ENCODE measurements at regions not wholly inside any gene's neighbourhood (a gene's known extent, or its start where the extent isn't known, plus 50 kb on each side); places are given as distances from the start of the nearest gene placed in this dataset.

DNA sequence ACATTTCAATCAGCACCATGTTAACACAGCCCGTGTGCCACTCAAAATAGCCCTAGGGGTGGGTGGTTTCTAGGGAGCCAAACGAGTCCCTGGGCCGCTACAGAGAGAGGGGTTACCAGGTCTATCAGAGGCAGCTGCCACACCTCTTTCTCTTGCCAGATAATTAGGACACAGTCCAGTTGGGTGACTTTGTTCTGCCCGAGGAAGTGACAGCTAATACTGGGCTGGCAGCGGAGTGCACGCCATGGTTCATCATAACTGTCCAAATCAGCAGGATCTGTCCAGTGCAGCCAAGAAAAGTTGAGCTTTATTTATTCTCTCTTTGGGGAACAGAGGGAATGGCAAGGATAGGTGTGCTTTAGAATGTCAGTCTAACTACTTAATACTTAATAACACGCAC lies 583.8 kb downstream of the BRINP1 start:
- no peak for DNase-seq

DNA sequence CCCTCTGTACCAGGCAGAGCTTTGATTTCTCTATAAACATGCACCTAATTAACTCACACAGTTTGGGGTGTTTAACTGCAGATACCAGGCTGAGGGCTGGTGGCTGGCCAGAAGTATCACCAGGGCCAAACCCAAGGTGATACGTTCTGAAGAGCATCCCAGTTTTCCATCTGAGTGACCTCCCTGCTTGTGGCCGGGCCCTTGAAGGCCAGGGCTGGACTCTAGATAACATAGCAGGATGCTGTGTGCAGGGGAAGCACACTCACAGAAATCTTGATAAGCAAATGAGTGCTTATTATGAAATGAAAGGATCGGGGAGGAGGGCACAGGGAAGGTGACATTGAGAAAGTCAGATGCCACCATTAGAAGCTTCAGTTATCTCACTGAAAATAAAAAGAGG lies 582.4 kb downstream of the BRINP1 start:
- DNase-seq: no peak

DNA sequence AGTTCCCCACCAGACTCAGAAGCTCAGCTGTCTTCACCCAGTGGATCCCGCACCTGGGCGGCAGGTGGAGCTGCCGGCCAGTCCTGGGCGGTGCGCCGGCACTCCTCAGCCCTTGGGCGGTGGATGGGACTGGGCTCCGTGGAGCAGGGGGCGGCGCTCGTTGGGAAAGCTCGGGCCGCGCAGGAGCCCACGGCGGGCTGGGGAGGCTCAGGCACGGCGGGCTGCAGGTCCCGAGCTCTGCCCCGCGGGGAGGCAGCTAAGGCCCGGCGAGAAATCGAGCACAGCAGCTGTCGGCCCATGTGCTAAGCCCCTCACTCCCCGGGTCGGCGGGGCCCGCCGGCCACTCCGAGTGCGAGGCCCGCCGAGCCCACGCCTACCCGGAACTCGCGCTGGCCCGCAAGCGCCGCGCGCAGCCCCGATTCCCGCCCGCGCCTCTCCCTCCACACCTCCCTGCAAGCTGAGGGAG lies 560.0 kb downstream of the BRINP1 start:
- DNase-seq: no peak

DNA sequence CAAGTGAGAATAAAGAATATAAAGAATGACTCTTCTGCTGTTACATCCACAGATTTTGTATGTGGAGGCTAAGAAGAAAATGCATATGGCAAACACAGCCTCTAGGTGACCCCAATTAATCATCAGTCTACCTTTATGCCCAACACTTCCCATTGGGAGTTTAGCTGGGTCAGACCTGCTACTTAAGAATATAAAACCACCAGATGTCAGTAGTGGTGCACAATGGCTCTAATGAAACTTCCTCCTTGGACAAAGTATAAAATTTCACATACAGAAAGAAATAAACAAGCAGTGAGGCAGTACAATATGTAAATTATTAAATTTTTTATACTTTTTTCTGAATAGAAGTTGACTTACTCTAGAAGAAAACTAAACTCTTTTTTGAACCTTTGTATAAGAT lies 539.9 kb downstream of the BRINP1 start:
- no peak for DNase-seq

DNA sequence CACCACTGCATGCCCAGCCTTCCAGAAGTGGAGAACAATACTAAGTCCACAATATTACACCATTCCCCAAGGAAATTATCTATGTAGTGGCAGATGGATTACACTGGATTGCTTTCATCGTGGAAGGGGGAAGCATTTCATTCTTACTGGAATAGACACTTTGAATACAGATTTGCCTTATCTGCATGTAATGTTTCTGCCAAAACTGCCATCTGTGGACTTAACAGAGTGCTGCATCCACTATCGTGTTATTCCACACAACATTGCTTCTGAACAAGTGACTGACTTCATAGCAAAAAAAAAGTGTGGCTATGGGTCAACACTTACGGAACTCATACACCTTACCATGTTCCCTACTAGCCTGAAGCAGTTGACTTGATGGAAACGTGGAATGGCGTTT lies 536.9 kb downstream of the BRINP1 start:
- DNase-seq: no peak

DNA sequence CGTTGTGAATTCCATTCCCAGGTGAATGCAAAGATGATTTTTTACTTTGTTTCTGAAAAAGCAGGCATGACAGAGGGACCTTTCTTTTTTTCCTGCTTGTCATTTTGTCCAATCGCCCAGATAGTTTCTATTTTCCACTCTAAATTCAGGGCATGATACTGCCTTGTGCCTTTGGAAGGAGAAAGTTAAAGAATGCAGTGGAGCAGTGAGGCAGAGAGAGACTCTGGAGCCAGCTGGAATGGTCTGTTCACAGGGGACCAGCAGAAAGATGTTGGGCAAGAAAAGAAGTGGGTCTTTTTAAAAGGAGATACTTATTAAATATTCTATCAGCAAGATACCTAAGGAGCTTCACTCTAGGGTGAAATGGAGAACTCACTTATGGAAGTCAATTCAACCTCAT lies 532.3 kb downstream of the BRINP1 start:
- no peak for DNase-seq

DNA sequence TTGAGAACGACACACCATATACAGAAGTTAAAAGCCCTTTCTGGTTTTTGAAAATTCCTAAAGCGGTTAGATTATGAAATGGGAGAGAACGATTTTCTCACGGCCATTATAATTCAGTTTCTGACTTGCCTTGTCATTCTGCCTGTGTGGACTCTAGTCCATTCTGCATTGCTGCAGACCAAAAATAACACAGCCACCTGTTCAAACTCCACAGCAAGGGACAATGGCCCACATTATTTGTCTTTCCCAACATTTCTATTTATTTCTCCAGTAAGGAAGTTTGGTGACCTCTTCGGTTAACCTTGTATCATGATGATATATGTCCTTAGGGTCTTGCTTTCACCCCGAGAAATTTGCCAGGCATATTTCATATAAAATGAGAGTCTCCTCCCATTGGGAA lies 497.7 kb downstream of the BRINP1 start:
- no peak for DNase-seq

DNA sequence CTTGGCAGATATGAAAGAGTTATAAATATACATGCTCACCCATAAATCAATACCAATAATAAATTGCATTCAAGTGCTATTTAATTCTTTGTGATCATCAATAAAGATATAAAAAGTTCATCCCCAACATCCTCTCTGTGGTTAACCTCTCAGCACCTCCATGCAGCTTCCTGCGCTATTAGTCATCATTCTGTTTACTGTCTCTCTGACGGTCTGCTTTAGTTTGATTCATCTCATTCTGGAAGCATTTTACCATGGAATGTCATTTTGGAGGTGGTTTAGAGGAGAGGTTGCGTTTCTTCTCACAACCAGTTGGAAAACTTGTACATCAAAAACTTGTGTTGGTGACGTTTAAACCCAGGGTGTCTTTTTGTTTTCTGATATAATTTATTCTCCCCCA lies 486.6 kb downstream of the BRINP1 start:
- no peak for DNase-seq

DNA sequence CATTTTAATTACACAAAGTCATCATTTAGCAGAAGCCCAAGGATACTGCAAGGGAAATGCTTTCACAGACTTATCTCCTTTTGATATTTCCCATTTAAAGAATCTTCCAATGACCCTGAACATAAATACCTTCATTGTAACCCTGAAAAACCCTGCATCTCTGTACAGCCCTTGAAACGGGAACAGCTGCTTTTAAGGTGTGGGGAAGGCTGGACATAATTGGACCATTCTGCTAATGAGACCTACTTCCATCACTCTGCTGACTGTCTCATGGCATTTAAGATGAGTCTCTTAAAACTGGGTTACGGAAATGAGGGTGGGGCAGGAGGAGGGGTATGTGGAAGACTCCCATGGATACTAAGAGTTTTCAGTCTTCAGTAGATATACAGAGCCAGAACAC lies 485.8 kb downstream of the BRINP1 start:
- DNase-seq: no peak

DNA sequence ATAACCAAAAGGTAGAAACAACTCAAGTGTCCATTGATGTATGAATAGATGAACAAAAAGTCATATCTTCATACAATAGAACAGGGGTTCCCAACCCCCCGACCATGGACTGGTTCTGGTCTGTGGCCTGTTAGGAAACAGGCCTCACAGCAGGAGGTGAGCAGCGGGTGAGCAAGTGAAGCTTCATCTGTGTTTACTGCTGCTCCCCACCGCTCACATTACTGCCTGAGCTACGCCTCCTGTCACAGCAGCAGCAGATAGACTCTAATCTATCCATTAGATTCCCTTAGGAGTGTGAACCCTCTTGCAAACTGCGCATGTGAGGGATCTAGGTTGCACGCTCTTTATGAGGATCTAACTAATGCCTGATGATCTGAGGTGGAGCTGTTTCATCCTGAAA lies 478.0 kb downstream of the BRINP1 start:
- no peak for DNase-seq

DNA sequence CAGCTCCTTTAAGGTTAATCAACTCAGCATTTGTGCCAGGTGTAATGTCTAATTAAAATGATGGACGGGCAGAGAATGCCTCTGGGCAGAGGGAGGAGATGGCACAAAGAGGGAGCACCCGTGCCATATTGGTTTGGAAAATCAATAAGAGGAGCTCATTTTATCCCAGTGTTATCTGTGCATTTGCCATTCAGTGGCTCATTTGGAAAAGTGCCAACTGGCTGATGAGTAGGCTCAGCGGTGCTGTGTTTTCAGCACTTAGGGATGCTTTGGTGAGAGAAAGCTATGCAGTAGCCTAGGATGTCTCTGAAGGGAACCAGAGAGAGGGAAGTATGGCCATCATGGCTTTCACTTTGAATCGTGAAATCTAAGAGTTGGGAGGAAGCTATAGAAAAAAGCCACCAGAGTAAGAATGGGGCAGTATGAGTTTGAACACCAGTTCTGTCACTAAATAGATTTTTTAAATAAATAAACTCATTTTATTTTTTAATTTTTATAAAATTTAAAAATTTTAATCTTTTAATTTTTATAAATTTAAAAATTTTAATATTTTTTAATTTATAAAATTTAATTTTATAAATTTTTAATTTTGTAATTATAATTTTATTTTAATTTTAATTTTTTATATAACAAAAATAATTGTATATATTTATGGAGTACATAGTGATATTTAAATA lies 472.8 kb downstream of the BRINP1 start:
- DNase-seq: no peak

DNA sequence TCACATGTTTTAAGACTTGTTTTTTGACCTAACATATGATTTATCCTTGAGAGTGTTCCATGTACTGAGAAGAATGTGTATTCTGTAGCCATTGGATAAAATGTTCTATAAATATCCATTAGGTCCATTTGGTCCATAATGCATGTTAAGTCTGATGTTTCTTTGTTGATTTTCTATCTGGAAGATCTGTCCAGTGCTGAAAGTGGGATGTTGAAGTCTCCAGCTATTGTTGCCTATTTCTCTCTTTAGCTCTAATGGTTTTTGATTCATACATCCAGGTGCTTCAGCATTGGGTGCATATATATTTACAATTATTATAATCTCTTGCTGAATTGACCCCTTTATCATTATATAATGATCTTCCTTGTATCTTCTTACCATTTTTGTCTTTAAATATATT lies 451.1 kb downstream of the BRINP1 start:
- DNase-seq: no peak

DNA sequence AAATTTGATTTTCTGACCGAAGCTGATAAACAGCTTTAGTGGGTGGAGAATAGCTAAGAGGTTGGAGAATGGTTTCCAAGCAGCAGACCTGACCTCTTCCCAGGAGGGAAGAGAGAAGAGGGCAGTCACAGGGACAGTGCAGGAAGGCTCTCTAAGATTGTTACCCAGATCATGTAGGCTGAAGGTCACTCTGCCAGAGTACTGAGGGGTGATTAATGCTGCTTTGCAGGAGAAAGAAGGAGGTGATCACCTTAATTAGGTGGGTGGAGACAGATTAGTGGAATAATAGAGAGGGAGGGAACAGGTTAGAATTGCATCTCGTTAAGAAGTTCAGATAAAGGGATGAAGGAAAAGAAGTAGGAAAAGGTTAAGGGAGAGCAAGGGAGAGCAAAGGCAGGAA lies 440.5 kb downstream of the BRINP1 start:
- no peak for DNase-seq

DNA sequence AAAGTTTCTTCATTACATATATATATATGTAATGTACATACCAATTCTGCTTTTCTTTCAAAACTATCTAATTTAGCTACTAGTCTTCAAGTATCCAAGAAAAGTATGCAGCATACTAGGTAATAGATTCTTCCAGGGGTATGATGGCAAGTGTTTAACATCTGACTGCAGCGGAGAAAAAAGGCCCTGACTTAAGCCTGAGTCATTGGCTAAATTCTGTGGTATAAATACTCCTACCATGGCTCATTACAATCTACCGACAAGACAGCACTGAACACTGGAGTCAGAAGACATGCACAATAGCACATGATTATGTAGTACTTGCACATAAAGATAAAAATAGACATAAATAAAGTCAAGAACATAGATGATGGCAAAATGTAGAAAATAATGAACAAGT lies 439.9 kb downstream of the BRINP1 start:
- no peak for DNase-seq

DNA sequence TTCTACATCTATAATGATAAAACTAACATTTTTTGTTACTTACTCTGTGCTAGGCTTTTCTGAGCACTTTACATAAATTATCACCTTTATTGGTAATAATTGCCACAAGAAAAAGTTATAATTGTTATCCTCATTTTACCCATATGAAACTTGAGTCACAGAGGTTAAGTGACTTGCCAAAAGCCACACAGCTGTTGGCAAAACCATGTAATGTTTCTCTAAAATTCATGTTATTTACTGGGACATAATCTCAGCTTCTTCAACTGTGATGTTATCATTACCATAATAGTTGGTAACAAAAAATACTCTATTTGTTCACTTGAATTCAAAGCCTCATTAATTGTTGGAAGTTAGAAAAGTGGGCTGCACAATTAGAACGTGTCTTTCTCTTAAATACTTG lies 437.3 kb downstream of the BRINP1 start:
- DNase-seq: no peak

DNA sequence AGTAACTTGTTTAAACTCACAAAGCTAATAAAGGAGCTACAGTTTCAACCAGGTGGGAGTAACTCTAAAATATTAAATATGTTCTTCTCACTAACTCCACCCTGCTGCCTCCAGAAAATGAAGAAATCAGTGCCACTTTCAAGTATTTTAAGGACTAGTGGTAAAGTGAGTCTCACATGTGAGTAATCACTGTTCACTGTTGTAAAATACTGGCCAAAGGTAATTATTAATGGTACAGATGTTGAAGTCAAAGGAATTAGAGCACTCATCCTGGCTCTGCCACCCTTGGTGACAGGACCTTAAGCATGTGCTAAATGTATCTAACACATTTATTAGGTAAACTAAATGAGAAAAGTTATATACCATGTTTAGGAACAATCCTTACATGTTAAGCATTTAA lies 430.7 kb downstream of the BRINP1 start:
- DNase-seq: no peak

DNA sequence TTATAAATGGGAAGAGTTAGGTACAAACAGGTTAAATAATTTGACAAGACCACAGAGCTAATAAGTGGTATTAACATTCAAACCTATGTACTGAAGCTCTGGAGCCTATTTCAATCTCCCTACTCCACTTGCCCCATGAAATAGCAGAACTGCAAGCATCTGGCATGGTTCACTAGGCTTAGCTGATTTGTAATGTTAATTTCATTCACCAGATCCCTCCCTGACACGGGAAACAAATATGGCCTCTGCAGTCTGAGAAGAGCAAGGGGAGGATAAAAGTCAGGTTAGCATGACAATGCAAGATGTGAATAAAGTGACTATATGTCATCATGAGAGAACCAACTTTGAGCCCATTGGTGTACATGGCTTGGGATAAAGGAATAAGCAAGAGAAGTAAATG lies 428.8 kb downstream of the BRINP1 start:
- DNase-seq: no peak

DNA sequence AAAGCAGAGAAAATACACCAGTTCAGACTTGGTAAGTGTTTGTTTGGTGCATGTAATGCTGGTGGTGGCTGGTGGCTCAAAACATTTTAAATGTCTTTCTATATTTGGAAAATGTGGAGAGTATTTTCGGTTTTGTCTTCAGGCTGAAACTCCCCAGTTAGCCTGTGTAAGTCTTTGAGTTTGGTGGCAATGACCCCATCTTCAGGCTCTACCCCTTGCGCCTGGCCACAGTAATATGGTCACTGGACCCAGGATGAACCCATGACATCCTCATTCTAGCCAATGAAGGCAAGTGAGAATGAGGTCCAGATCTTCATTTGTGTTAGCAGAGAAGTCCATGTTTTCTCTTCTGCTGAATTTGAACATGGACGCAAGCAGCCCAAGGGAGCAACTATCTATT lies 422.6 kb downstream of the BRINP1 start:
- DNase-seq: no peak

DNA sequence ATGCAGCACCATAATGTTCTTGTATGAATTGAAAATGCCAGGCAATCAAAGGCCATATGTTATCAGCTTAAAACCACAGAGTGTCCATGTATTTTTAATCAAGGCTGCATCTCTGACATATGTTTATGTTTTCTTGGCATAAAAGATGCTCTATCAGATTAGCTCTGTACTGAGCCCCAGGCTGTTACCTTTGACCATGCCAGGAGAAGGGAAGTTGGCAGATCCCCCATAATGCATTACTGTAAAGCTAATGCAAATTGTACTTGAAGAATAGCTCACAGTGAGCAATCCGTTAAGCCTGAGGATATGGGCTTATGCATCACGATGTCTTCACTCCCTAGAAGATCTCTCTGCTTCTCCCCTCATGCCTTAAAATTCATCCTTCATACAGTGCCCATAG lies 414.4 kb downstream of the BRINP1 start:
- DNase-seq: no peak

DNA sequence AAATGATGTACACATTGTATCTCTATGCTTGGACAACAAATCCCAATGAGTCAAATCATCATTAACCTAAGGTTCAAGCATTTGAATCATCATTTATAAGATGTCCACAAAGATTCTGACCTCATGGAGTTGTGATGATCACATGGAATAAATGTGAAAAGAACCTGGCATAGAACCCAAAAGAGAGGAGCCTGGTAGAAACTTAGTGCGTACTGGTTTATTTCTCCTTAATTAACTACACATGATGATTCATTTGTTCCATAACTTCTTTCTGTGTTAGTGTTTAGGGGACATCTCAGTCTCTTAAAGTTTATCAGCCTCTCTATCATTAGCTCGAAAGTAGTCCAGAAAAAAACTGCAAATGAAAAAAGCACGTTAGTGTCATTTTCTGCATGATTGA lies 411.6 kb downstream of the BRINP1 start:
- DNase-seq: no peak

DNA sequence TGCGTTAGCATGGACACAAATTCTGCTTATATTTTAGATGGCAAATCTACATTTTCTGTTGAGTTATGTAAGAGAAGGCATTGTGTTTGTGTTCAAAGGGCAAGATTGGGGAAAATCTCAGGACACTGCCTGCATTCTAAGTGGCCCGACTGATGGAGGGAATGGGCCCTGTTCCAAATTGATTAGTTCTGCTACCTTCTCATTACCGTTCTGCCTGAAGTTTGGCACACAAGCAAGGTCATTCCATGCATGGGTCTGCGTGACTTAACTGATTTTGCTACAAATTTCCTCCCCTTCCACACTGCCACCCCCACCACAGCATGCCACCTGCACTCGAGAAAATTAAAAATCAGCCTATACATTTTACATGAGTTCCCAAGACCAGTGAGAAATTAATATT lies 409.9 kb downstream of the BRINP1 start:
- no peak for DNase-seq

DNA sequence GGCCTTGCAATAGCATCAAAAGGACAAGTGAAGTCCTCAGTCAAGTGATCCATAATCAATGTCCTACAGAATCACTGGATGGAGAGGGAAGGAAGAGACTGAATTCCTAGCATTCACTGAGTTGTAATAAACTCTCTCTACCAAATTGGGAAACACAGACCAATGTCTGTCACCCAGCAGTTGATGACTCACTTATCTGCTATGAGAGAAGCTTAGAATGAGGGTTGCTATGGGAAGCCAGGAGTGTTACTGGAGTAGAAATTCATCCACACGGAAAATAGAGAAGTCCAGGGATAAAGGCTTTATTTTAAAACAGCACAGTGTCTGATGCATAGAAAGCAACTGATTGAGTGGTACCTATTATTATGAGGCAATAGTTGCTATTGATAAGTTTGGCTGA lies 407.4 kb downstream of the BRINP1 start:
- DNase-seq: no peak

DNA sequence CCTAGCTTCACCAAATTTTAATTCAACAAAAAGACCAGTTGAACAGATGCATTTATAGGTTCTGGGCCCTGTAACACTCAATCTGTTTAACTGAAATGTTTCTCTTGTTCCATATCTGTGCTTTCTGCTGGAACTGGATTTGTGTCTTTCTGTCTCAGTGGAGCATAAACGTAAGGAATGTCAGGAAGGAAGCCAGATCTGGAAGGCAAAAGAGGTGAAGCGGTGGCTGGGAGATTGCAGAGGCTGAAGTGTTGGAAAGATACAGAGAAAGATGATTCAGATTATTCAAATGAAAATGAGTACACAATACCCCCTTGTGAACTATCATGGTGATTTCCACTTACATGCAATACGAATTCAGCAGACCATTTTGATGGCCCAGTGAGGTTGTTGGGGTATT lies 406.8 kb downstream of the BRINP1 start:
- DNase-seq: no peak

DNA sequence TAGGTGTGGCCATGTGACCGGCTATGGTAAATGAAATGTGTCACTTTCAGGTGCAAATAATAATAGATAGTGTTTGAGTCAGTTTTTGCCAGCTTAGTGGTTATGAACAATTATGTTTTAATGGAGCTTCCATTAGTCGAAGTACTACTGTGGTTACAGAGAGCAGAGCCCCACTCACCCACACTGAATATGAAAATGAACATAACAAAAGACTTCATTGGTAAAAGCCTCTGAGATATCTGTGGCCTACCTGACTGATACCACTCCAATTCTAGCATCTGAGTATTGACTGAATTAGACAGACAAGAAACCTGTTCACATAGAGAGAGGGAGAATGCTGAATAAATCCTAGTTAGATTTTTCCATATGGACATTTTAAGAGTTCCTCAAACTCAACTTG lies 405.6 kb downstream of the BRINP1 start:
- no peak for DNase-seq

DNA sequence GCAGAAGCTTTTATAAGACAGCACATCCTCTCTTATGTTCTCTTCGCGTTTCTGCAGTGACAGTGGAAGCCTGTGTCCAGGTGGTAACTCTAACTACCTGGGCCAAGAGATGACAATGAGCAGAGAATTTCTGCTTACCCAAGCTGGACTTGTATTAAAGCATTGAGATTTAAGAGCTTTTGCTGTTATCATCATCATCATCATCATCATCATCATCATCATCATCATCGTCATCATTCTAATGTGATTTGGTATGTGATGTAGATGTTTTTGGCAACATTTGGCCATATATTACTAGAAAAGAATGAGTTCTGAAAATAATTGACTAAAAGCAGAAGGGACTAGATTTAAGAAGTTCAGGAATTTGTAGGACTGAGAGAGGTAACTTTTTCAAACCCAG lies 401.3 kb downstream of the BRINP1 start:
- DNase-seq: no peak

DNA sequence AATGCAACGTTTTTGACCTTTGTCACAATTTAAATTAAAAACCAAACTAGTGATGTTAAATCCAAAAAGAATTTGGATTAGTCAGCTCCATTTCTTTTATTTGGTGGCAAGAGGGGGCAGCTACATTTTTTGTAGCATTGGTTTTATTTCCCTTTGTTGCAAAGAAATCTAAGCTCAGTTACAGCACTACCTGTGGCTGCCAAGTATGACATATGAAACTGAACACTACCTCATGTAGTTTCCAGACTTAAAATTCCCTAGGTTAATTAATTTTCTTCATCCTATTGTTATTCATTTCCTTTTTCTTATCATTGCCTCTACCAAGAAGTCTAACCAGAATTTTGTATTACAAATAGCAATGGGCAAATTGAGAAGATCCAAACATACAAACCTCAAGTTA lies 393.5 kb downstream of the BRINP1 start:
- DNase-seq: no peak

Data from DMS79 (cell line).